PC-9 (cell line): ENCODE measurements at regions not wholly inside any gene's neighbourhood (a gene's known extent, or its start where the extent isn't known, plus 50 kb on each side); places are given as distances from the start of the nearest gene placed in this dataset.

Experiments
- CTCF ChIP-seq: fragments of 200-600 bp; sonication (generic); conservative IDR thresholded peaks from 2 replicates; pipeline ENCODE4 v1.6.1; 2017; ENCODE audit warnings: mixed run types, antibody characterized with exemption, mild to moderate bottlenecking, moderate library complexity
- EZH2 ChIP-seq: fragments of 200-600 bp; sonication (generic); IDR thresholded peaks from 2 replicates; pipeline ENCODE4 v1.8.0; 2017; ENCODE audit warnings: antibody characterized with exemption, low read depth

GRCh38 chr2:183255411-183255810, 131.2 kb downstream of the NUP35 start:
- no peak for TF ChIP-seq EZH2
- no peak for TF ChIP-seq CTCF
